GM21576 (cell line): ENCODE measurements at regions not wholly inside any gene's neighbourhood (a gene's known extent, or its start where the extent isn't known, plus 50 kb on each side); places are given as distances from the start of the nearest gene placed in this dataset.
"Not testable (repeated sequence)": the region's sequence is repeated elsewhere in the genome, so short reads cannot be mapped to it uniquely, and the experiment has no call there.

Experiments
- ATAC-seq: cut with Tn5 transposase; IDR thresholded peaks from one replicate; pipeline ENCODE4 v1.9.1; 2021; ENCODE audit warnings: mild to moderate bottlenecking, moderate library complexity; ENCODE audit not compliant: unreplicated experiment

DNA sequence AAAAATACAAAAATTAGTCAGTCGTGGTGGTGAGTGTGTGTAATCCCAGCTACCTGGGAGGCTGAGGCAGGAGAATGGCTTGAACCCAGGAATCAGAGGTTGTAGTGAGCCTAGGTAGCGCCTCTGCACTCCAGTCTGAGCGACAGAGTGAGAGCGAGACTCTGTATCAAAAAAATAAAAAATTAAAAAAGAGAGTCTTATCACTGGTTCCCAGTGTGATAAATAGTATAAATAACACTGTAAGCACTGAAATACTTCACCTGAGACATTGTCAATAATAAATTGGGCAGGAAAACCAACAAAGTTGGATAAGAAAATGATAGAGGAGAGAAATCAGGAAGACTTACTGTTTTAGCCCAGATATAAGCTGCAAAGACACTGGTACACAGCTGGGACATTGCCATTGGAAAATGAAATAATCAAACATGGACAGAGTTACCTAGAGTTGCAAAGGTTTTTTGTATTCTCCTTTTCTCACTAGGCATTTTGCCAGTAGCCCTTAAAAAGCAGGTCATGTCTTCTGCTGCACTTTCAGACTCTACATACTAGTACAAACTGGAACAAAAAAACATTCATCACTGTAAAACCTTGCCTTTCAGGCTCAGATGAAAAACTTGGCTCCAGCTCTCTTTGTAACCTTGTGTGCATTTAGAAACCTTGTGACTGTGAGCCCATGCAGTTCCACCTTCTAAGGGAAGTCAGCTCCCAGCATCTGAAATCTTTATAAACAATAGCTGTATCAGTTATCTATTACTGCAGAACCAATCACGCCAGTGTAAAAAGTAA, 55.0 kb upstream of the PPP1R2C start:
- ATAC-seq, result no peak

DNA sequence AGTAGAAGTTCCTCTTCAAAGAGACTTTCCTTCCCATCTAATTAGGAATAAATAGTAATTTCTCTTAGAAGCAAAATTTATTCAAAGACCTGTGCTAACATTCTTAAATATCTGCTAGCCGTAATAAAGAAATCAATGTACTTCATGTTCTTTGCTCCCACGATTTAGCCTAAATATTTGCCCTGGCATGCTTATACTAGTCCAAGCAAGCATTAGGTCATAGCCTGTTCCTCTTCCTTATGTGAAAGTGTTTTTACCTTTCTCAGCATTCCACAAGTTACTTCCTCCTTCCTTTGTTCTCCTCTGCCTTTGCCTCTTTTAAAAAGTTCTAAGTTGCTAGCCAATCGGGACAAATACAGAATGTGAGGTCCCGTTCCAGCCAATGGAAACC, 55.6 kb upstream of the PPP1R2C start:
- ATAC-seq, result not testable (repeated sequence)

DNA sequence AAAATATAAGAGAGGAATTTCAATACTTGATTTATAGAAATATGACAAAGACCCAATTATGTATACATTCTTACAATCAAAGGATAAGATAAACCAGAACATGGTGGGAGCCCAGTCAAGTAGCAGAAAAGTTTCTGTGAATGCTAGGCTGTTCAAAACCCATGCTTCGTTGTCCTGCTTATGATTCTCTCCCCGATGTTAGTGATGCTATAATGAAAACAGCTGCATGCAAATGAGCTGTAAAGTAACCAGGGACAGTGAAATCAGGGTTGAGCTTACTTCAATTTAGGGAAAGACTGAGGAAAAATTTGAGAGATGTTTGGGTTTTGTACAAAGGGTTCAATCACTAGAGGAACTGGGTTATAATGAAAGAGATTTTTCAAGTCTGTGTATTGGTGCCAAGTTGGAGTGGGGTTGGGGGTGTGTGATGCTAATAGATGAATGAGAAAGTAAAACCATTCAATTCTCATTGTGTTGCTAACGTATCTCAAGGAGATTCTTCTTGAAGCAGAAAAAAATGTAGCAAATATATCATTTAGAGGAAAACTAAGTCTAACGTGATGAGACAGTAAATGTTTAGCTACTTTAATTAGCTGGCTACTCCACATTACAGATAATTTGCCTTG, 59.3 kb upstream of the PPP1R2C start:
- ATAC-seq, result no peak

DNA sequence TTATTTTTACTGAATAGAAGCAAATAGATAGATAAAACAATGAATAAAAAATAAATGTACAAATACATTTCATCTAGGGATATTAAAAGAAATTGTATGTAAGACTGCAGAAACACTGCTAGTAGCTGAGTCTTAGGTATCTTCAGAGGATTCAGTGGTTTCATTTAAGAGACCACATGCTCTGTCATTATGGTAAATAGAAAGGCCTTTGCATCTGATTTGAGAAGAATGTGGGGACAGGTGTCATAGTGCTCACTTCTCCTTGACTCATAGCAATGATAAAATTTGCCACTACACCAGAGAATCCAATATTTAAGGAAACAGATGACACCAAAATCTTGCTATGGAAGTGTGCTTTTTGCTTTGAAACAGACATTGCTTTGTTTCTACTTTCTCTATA, 59.8 kb upstream of the PPP1R2C start:
- no peak for ATAC-seq

DNA sequence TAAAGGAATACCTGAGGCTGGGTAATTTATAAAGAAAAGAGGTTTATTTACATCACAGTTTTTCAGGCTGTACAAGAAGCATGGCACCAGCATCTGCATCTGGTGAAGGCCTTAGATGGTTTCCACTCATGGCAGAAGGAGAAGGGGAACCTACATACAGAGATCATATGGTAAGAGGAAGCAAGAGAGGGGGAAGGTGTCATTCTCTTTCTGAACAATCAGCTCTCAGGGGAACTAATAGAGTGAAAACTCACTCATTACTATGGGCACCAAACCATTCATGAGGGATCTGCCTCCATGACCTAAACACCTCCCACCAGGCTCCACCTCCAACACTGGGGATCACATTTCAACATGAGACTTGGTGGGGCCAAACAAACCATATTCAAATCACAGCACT, 61.7 kb upstream of the PPP1R2C start:
- no peak for ATAC-seq

DNA sequence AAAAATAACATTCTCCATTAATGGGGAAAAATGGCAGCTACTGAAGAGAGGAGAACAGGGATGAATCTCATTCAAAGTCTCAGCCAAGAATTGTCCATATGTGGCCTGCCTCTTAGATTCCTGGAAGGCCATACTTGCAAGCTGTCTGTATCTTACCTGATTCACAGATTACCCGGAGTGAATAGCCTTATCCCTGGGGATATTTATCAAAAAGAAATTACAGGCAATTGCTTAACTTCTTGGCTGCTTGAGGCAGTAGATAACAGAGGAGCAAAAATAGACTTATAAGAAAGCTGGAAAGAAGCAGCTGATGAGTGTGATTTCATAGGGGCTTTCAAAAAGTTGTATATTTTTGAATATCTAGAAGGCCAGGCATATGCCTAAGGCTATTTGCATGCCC, 68.8 kb upstream of the PPP1R2C start:
- no peak for ATAC-seq

DNA sequence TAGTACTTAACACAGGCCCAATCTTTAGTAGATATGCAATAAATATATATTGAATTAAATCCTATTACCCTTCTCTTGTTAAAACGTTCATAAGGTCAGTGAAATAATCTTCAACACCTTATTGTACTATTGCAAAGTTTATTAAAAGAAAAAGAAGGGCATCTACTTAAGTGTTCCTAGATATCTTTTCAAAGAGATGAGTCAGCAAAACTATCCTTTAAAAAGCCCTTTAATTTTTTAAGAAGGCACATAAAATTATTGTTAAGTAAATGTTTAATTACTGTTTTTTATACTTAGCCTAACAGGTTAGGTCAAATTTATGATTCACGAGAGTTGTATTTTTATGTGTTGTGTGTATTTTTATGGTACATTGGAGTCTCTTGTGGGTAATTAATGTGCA, 77.3 kb upstream of the PPP1R2C start:
- ATAC-seq, result no peak

DNA sequence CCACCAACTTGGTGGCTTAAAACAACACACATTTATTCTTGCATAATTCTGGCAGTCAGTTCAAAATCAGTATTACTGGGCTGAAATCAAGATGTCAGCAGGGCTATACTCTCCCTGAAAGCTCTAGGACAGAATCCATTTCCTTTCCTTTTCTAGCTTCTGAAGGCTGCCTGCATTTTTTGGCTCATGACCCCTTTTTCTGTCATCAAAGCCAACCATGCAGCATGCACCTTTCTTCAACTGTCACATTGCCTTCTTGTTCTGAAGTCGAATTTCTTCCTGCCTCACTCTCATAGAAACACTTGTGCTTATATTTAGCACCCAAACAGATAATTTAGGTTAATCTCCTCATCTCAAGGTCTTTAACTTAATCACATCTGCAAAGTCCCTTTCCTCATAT, 79.8 kb upstream of the PPP1R2C start:
- ATAC-seq, result no peak

DNA sequence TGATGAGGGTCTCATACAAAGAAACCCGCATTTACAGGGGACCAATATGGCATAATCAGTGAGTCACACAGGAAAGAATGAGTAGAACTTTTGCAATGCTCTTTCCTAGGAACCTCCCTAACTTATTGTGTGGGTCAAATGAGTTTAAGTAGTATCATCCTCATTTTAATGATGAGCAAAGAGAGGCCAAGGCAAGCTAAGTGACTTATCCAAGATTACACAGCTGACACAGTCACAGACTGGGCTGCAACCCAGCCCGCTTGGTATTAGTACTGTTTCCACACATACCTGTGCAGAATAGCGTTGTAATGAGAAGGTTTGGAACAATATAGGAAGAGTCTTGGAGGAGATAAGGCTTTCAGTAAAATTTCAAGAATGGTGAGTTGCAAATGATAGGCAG, 91.0 kb upstream of the PPP1R2C start:
- ATAC-seq, result no peak

DNA sequence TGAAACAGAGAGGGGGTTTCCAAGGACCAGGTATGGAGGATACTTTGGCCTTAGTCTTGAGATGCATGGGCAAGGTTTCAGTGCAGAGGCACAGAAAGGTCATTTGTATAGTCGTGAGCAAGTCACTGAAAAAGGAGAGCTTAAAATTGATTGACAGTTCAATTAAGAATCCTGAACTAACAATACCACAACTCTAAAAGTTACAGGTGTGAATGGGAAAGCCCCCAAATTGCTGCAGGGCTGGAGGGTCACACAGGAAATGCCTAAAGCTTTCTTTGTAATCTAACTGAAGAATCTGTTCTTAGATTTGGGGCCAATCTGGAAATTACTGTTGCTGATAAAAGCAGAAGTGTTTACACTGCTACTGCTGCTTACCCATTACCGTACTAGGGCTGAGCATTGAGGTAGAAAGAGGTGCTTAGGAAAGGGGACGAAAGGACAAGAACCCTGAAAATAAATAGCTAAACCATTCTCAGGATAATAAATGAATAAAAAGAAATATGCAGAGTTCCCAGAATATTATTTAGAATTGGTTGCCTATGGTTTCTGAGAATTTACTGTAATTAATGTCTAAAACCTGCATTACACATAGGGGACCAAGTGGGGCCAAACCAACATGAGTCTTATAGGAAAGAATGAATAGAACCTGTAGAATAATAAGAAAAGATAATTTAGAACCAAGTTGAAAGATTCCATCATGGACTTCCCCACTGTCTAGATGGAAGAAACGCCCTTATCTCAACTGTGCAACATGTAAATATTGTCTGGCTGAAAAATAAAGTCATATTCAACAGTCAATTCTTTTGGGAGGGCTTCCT, 91.9 kb upstream of the PPP1R2C start:
- ATAC-seq, result peak; percentile 88

DNA sequence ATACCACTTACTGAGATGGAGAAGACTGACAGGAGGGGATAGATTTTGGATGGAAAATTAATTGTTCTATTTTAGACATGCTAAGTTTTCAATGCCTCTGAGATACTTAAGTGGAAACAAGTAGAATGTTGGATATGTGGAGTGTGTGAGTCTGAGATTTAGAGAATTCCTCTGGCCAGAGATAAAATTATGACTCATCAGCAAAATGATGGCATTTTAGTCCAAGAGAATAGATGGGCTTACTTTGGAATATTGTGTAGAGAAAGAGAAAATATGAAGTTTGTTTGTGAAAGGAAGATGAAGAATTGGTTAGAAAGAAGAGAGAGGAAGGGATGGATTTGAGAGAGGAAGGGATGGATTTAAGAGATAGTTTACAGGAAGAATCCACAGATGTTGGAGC, 108.6 kb upstream of the PPP1R2C start:
- no peak for ATAC-seq

DNA sequence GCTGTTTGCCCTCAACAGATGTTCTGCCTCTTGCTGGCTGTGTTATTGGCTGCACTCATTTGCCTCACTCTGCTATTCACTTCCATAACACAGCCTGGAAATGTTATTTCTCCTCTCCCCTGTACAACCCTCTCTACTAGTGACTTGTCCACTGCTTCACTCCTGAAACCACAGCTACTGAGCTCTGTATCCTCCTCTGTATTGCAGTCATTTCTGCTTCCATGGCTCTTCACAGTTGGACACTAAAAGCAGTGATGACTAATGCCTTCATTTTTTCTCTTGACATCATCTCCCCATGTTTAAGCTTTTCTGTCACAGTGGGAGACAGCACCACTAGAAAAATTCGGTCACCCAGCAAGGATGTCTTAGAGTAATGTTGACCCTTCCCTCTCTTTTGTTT, 123.0 kb upstream of the PPP1R2C start:
- no peak for ATAC-seq

DNA sequence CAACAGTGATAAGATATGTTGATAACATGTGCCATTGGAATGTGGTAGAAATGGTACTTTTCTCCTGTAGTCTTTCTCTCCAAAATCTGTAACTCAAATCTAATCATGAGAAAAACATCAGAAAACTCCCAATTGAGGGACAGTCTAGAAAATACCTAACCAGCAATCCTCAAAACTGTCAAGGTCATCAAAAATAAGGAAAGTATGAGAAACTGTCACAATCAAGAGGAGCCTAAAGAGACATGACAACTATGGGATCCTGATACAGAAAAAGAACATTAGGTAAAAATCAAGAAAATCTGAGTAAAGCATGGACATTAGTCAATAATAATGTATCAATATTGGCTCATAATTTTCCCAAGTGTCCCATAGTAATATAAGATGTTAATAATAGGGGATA, 124.5 kb upstream of the PPP1R2C start:
- ATAC-seq, result no peak

DNA sequence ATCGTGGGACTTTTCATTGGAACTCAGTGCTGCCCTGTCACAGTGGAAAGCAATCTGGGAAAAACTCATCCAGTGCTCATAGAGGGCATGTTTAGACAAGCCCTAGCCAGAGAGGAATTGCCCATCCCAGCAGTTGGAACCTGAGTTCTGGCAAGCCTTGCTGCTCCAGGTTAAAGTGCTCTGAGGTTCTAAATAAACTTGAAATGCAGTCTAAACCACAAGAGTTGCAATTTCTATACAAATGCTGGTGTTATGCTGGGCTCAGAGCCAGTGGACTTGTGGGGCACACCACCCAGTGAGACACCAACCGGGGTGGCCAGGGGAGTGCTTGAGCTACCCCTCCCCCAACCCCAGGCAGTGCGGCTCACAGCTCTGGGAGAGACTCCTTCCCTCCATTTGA, 142.8 kb upstream of the PPP1R2C start:
- no peak for ATAC-seq

DNA sequence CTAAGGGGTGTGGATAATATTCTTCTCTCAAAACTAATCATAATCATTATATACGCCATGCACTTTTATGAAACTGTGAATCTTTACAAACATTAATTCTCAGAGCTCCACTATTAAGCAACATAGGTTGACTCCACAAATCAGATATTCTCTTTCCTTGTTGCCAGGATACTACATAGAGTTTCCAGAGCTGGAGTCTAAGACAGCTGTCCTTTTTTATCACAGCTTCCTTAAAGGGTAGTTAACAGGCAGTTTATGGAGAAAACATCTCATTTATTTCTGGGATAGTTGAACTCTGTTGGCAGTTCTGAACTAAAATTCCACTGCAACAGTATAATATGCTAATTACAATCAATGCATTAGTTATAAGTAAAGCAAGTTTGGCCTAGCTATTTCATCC, 152.1 kb upstream of the PPP1R2C start:
- no peak for ATAC-seq

DNA sequence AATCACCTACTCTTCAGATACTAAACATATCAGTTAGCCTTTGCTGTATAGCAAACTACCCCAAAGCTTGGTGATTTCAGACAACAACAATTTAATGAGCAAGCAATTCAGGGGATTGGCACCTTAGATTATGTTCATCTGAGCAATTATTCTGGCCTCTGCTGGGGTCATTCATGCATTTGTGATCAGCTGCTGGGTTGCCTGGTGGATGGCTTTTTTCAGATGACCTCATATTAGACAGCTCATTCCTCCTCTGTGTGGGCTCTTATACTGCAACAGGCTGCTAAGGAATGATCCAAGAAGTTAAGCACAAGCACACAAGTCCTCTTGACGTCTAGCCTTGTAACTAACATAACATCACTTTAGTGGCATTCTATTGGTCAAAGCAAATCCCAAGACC, 153.0 kb upstream of the PPP1R2C start:
- ATAC-seq, result no peak

DNA sequence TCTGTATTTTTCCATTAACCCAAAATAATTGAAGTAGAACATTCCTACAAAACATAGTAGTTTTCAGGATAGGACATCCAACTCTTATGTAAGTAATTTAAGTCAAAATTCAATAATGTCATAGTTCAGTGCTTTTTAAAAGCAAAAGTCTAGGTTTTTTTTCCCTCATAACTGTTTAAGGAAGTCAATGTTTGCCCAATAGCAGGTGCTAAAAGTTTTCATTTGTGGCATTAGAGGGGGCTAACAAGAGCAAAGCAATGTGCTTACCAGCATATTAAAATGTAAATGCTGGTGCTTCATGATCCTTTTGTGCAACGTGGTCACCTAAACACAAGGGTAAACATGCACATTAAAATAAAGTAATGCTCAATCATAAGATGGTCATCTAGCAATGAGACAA, 155.2 kb upstream of the PPP1R2C start:
- no peak for ATAC-seq

DNA sequence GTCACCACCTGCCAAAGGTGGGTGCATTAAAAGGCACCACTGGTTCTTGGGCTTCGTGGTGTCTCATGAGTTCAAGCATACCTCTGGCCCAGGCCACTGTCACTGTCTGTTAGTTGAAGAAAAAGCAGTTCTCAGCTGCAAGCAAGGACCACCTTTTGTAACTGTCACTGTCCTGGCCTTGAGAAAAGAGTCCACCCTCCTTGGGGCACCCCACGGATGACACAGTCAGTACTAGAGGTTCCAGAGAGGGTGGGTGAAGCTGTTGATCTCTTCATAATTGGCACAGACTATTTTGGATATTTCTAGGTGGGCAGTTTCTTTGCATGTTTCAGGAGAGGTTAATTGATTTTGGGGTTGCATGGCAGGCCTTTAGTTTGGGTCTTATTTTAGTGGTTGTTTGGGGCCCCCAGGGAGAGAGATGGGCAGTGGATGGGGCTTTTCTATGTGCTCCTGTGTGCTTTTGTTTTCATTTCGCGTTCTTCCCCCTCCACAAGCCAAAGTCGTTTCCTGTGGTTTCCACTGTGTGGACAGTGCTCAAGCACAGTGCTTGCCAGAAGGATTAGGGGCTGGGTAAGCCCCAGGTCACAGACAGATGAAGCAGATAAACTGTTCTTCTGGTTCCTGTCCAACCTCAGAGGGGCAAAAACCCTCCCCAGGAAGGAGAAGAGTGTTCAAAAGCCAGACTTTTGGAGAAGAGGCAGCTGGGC, 156.2 kb upstream of the PPP1R2C start:
- ATAC-seq, result peak; percentile 97

DNA sequence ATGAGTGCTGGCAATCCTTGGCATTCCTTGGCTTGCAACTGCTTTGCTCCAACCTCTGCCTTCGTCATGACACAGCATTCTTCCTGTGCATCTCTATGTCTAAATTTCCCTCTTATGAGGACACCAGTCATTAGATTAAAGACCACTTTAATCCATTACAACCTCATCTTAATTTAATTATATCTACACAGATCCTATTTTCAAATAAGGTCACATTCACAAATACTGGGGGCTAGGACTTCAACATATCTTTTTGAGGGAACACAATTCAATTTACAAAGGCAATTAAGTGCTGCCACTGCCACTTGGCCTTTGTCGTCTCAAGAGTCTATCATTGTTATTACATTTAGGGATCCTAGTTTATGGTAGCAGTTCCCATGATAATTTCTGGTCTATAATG, 163.7 kb upstream of the PPP1R2C start:
- ATAC-seq, result no peak

DNA sequence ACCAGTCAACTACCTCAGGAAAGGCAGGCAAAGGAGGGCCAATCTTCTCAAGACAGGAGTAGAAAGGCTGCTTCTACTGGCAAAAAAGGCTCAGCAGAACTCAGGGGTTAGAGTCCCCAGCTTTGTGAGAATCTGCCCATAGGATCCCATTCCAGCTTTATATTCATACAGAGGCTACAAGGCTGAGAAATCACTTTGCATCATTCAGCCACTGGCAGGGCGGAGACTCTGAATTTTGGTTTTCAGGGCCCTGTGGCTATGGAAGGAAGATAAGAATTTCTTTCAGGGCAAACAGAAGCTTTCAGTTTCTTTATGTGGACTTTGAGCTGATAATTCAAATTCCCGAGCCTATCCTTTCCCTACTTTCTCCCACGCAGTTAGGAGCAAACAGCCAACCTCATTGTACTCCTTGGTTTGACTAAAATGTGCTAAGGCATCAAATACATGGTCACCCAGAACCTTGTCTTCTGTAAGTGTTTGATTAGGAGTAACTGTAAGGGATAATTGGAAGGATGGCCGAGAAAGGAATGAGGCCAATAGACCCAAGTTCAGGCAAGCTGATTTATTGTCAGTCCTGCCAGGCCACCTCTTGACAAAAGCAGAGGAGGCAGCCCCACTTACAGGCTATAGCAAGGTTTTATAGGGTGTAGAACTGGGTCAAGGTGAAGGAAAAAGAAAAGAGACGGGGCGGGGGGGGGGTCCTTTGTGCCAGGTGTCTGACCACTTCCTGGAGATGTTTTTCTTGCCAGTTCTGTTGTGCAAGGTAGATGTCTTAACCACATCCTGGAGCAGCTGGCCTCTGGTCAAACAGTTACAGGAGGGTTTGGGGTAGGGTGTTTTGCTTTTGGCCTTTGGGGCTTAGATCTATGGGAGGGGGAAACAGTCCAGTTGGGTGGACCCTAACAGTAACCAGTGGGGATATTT, 165.3 kb upstream of the PPP1R2C start:
- ATAC-seq, result peak; percentile 83
